Neural cell (in vitro differentiated cells): ENCODE measurements at regions not wholly inside any gene's neighbourhood (a gene's known extent, or its start where the extent isn't known, plus 50 kb on each side); places are given as distances from the start of the nearest gene placed in this dataset.

ENCODE experiments used
- EP300 ChIP-seq: fragments of 450-650 bp; conservative IDR thresholded peaks from 2 replicates; pipeline ENCODE4 v1.6.1; 2014; ENCODE audit warnings: antibody characterized with exemption, mild to moderate bottlenecking, moderate library complexity; ENCODE audit not compliant: poor library complexity, severe bottlenecking
- EZH2 ChIP-seq: fragments of 200-600, 300-800 bp; shearing (Covaris generic), sonication (generic); IDR thresholded peaks from 2 replicates; pipeline ENCODE4 v1.6.1; 2014; ENCODE audit warnings: antibody characterized with exemption, low read length, borderline replicate concordance, mild to moderate bottlenecking; ENCODE audit not compliant: insufficient read depth, poor library complexity, severe bottlenecking
- MXI1 ChIP-seq: fragments of 450-650 bp; conservative IDR thresholded peaks from 2 replicates; pipeline ENCODE4 v1.6.1; 2014; ENCODE audit warnings: antibody characterized with exemption, mild to moderate bottlenecking; ENCODE audit not compliant: poor library complexity, severe bottlenecking
- POLR2AphosphoS5 ChIP-seq: IDR thresholded peaks from 2 replicates; pipeline ENCODE4 v1.6.1; 2012
- RAD21 ChIP-seq: fragments of 450-650 bp; conservative IDR thresholded peaks from 2 replicates; pipeline ENCODE4 v1.6.1; 2014; ENCODE audit warnings: antibody characterized with exemption, mild to moderate bottlenecking, moderate library complexity
- TAF1 ChIP-seq: IDR thresholded peaks from 2 replicates; pipeline ENCODE4 v1.6.1; 2012; ENCODE audit warnings: low read depth
- TF ChIP-seq, protein P1 (sequence below): fragments of 450-650 bp; IDR thresholded peaks from 2 replicates; pipeline ENCODE4 v1.5.1; 2014; ENCODE audit warnings: antibody characterized with exemption, mild to moderate bottlenecking, moderate library complexity; ENCODE audit not compliant: poor library complexity, severe bottlenecking
- TF ChIP-seq, protein P2 (sequence below): IDR thresholded peaks from 2 replicates; pipeline ENCODE4 v1.6.1; 2012; ENCODE audit warnings: borderline replicate concordance

DNA sequence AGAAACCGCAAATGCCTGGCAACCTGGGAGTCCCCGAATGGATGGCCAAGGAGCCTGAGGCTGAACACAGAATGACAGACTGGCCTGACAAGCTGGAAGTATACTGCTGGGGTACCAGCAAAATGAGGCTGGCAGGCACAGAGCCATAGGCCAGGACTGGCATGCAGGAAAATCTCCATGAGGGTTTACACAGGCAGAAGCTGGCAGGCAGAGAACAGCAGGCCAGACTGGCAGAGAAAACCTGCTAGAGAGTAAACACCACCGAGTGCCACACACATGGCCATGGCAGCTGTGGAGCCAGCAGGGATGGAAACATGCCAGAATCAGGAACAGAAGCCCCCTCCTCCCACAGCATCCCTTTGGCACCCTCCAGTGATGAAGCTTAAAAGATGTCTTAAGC, 63.4 kb downstream of the CRPPA start:
- TF ChIP-seq RAD21: no peak
- no peak for TF ChIP-seq TAF1
- TF ChIP-seq, protein P1, sequence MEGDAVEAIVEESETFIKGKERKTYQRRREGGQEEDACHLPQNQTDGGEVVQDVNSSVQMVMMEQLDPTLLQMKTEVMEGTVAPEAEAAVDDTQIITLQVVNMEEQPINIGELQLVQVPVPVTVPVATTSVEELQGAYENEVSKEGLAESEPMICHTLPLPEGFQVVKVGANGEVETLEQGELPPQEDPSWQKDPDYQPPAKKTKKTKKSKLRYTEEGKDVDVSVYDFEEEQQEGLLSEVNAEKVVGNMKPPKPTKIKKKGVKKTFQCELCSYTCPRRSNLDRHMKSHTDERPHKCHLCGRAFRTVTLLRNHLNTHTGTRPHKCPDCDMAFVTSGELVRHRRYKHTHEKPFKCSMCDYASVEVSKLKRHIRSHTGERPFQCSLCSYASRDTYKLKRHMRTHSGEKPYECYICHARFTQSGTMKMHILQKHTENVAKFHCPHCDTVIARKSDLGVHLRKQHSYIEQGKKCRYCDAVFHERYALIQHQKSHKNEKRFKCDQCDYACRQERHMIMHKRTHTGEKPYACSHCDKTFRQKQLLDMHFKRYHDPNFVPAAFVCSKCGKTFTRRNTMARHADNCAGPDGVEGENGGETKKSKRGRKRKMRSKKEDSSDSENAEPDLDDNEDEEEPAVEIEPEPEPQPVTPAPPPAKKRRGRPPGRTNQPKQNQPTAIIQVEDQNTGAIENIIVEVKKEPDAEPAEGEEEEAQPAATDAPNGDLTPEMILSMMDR: no peak
- TF ChIP-seq, protein P2, sequence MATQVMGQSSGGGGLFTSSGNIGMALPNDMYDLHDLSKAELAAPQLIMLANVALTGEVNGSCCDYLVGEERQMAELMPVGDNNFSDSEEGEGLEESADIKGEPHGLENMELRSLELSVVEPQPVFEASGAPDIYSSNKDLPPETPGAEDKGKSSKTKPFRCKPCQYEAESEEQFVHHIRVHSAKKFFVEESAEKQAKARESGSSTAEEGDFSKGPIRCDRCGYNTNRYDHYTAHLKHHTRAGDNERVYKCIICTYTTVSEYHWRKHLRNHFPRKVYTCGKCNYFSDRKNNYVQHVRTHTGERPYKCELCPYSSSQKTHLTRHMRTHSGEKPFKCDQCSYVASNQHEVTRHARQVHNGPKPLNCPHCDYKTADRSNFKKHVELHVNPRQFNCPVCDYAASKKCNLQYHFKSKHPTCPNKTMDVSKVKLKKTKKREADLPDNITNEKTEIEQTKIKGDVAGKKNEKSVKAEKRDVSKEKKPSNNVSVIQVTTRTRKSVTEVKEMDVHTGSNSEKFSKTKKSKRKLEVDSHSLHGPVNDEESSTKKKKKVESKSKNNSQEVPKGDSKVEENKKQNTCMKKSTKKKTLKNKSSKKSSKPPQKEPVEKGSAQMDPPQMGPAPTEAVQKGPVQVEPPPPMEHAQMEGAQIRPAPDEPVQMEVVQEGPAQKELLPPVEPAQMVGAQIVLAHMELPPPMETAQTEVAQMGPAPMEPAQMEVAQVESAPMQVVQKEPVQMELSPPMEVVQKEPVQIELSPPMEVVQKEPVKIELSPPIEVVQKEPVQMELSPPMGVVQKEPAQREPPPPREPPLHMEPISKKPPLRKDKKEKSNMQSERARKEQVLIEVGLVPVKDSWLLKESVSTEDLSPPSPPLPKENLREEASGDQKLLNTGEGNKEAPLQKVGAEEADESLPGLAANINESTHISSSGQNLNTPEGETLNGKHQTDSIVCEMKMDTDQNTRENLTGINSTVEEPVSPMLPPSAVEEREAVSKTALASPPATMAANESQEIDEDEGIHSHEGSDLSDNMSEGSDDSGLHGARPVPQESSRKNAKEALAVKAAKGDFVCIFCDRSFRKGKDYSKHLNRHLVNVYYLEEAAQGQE: no peak
- TF ChIP-seq POLR2AphosphoS5: no peak
- no peak for TF ChIP-seq MXI1
- TF ChIP-seq EP300: no peak
- no peak for TF ChIP-seq EZH2
